HG03280 (cell line): ENCODE measurements at regions not wholly inside any gene's neighbourhood (a gene's known extent, or its start where the extent isn't known, plus 50 kb on each side); places are given as distances from the start of the nearest gene placed in this dataset.

Experiments
- ATAC-seq: cut with Tn5 transposase; IDR thresholded peaks from one replicate; pipeline ENCODE4 v1.9.1; 2021; ENCODE audit warnings: mild to moderate bottlenecking, moderate library complexity; ENCODE audit not compliant: unreplicated experiment

DNA sequence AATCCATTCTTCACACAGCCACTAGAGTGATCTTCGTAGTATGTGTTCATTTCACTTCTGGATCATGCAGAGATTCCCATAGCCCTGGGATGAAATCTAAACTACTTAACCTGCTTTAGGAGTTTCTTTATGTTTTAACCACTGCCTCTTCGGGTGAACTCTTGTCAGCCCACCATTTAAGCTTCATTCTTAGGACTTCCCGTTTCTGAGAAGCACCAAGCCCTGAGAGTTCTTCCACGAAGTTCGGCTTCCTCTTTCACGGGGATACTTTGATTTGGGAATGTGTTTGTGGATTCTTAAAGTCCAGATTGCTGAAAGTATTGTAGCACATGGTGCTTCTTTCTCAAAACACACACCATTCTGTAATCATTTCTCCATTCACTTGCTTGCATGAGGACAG, 205.0 kb downstream of the UBE2E3 start:
- ATAC-seq, result no peak

DNA sequence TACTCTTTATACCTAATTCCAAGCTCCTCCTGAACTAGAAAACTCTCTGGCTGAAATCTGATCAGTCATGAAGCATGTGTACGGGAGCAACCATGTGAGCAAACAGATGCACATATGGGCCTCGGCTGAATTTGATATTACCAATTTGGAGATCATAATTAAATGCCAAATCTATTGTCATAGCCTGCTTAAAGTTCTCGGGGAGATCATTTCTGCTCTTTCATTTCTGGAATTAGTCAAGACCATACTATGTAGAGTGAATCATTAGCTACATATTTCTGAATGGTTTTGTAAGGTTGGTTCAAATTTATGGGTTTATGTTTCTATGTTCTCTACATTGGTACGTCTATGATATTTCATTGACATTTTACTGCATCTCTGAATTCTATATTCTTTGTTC, 205.5 kb downstream of the UBE2E3 start:
- ATAC-seq, result no peak

DNA sequence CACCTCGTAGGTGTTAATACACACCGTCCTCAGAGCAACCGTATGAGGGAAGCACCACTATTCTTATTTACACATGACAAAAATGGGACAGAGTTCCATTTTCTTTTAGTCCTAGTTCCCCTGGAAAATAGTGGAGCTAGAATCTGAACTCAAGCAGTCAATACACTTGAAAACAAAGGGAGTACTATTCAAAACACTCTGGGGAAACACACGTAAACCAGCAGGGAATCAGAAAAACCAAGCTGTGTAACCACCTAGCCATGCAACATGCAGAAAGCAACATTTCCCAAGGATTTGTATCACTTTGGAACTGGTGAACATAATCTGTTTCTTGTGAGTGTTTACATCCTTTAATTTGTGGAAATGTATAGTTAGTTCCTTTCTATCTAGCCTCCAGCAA, 208.2 kb downstream of the UBE2E3 start:
- ATAC-seq, result no peak

DNA sequence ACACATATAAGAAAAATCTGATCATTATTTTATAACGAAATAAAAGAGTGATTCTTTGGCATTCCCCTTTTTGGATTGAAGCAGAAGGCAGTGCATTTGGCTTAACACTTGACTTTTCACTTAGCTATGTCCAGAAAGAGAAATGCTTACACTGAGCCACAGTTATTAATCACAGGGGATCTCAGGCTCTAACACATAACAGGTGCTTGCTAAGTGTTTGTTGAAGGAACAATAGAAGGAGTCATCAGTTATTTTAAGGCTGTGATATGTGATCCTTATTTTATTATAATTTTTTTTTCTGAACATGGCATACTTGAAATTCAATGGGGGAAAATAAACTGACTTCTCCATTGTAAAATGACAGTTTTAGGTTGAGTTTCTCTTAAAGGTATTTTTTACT, 209.5 kb downstream of the UBE2E3 start:
- no peak for ATAC-seq

DNA sequence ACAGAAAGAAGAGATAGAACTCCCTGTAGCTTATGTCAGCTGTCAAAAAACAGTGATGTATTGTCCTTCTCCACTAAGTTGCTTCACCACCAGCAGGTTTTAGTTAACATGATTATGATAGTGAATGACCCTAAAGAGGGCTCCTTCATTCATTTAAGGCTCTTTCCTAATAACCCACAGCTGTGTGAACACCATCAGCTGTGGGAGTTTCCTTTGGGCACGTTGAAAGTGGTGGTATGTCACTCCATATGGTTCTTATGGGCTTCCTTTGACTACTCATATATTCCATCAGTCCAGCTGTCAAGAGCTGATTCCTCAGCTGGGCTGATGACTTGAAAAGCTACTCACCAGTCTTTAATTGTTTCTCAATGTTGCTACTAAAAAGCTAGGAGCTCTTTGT, 210.3 kb downstream of the UBE2E3 start:
- no peak for ATAC-seq

DNA sequence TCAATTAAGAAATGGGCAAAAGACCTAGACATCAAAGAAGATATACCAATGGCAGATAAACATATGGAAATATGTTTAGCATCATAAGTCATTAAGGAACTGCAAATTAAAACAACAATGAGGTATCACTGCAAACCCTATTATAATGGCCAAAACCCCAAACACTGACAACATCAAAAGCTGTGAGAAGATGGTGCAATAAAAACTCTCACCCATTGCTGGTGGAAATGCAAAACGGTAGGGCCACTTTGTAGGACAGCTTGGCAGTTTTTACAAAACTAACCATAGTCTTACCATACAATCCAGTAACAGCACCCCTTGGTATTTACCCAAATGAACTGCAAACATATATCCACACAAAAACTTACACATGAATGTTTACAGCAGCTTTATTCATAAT, 213.1 kb downstream of the UBE2E3 start:
- no peak for ATAC-seq

DNA sequence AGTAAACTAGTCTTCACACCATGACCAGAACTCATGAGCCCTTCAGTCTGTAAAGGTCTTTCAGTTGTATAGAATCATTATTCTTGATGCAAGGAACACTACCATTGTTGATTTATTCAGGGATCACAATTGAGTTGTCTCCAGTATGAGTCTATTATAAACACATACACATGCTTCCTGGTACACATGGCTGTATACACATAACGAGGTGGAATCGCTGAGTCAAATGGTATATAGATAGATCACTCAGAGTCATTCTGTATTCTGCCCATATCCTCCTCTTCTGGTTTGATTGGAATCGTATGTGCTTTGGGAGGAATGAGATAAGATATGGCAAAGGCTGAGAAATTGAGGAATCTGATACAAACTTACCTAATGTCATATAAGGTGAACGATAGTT, 216.0 kb downstream of the UBE2E3 start:
- ATAC-seq, result no peak

- no peak for ATAC-seq
Observed at GRCh38 chr2:181197140-181197760, 216.8 kb downstream of the UBE2E3 start.

DNA sequence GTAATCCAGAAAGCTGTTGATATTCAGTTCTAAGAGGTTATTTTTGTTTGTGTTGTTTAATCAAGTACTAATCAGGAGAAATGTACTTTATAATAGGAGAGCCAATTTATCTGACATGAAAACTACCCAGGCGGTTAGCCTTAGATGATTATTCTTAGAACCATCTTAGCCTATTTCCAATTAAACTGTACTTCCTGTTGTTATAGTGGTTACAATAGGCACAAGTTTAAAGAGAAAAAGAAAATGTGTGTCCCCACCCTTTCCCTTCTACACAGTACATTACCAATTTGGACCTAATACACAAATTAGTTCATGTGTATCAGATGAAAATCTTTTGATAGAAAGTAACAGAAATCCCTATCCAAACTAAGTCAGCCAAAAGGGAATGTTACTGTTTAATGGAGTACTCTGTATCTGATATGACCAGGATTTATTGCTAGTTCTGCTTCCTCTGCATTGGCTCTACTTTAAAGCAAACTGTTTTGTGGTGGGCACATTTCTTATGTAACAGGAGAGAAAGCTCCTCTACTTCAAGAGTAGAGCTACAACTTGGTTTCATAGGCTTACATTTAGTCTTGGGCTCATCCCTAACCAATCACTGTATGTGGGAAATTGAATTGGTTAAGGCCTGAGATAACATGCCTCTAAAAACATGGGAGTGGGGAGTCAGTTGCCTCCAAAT, 217.9 kb downstream of the UBE2E3 start:
- ATAC-seq, result no peak

GRCh38 chr2:181203412-181203811, 223.0 kb downstream of the UBE2E3 start:
- ATAC-seq, result no peak

DNA sequence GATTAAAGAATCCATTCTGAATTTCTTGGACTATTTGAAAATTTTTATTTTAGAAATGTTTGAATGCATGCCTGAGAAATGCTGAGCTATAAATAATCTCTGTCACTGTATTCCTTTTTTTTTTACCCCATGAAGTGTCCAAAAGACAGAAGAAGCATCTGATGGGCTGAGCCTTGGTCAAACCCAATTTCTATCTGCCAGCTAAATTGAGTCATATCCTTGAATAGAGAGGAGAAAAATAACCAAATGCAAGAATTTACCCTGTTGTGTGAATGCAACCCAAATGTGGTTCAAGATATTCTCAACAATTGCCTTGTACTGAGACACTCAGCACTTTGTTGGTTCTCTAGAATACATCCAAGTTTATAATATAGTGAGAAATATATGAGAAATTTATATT, 223.5 kb downstream of the UBE2E3 start:
- no peak for ATAC-seq

DNA sequence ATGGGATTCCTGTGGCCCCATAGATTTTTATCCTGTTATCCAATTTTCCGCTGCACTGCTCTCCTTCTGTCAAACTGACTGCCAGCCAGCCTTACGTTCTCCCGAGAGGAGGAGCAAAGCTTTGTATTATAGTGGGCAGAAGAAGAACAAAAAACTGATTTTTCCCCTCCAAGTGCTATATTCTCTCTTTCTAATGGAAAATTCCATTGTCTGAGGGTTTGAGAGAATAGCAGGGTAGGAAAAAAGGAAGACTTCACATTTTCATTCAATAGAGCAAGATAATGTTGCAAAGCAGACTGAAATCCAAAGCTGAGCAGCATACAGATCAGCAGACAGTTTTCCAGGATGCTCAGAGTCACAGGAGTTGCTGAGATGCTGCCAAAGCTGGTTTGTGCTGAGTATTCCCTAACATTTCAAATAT, 238.0 kb downstream of the UBE2E3 start:
- ATAC-seq, result no peak

DNA sequence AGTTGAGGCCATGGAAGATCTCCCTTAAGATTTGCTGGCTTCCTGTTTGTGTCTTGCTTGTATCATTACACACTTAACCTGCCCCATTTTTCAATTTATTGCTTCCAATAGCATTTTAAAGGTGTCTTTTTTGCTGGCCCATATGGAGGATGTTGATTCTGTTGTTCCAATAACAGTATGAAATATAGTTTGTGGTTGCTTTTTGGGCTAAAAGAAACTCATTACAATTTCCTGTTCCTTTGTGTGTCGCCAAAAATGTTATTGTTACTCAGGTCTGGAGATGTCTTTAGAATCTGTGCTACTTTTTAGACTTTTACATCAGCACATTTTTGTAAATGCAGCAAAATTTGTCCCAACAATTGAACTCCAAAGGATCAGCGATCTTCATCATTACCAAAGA, 234.0 kb upstream of the ITGA4 start:
- no peak for ATAC-seq

- ATAC-seq, result peak; percentile 59
Observed at GRCh38 chr2:181224866-181225265, 232.3 kb upstream of the ITGA4 start.

- no peak for ATAC-seq
Observed at GRCh38 chr2:181228661-181229060, 228.5 kb upstream of the ITGA4 start.

- no peak for ATAC-seq
Observed at GRCh38 chr2:181231151-181231550, 226.0 kb upstream of the ITGA4 start.

DNA sequence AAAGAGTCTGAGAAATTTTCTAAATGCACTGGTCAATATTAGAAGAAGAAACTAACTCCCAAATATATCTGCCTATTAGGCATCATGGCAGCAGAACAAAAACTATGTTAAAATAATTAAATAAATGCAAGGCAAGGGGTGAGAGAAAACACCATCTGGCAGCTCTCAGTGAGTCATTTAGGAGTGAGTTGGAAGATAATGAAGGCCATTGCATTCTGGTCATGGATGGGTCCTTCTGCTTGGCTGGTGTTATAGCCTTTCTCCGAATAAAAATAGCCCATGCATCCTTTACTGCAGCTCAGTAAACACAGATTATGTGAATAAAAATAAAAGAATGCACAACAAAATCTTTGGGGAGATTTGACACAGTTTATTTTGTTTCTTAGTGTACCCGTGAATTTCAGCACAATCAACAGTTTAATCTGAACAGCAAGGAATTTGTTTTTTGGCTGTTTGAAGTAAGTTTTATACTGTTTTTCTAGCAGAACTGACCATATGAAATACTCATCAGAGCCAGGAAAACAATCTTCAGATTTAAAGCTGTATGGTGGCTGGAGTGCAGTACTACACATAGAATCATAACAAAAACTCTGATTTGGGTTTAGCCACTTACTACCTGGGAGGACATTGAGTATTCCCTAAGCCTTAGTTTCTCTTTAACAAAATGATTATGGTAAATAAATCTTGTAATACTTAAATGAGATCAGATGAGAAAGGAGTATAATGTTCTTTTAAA, 225.1 kb upstream of the ITGA4 start:
- ATAC-seq, result no peak

GRCh38 chr2:181234487-181234891, 222.7 kb upstream of the ITGA4 start:
- ATAC-seq, result no peak

GRCh38 chr2:181235011-181235410, 222.2 kb upstream of the ITGA4 start:
- ATAC-seq, result no peak

- peak; percentile 91 for ATAC-seq
Observed at GRCh38 chr2:181235683-181236459, 221.3 kb upstream of the ITGA4 start.

- ATAC-seq, result no peak
Observed at GRCh38 chr2:181239201-181239799, 217.9 kb upstream of the ITGA4 start.
